H1 (cell line): ENCODE measurements at regions not wholly inside any gene's neighbourhood (a gene's known extent, or its start where the extent isn't known, plus 50 kb on each side); places are given as distances from the start of the nearest gene placed in this dataset.

Experiments
- CTCF ChIA-PET: fragments of 300-600 bp; sonication (Branson Sonifier 250); formaldehyde crosslinking; loops from one replicate; lab custom pipeline; 2021; ENCODE audit not compliant: partially characterized antibody; lab: Charles Lee
- POLR2A ChIA-PET: fragments of 300-600 bp; sonication (Branson Sonifier 250); formaldehyde crosslinking; loops from one replicate; lab custom pipeline; 2021; ENCODE audit warnings: inconsistent platforms; ENCODE audit not compliant: partially characterized antibody; lab: Charles Lee
- DNase-seq, 2 experiments: peaks; one replicate each; pipeline versions ENCODE4 v3.0.0 to v3.0.0-alpha.2; 2010 to 2022; ENCODE audit warnings: low spot score in 2 of 2, low read depth in 1 of 2, mixed read lengths in 1 of 2
- FAIRE-seq: peaks from 2 replicates; lab custom pipeline; 2011; peaks lifted over from hg19 to GRCh38; lab: Jason Lieb, UNC
- H2AFZ ChIP-seq: 2 replicates; pipeline ENCODE4 v1.8.1; 2012; ENCODE audit warnings: low read length, inconsistent platforms
- H2AK5ac ChIP-seq: 2 replicates; pipeline ENCODE4 v1.6.1; 2013; ENCODE audit warnings: low read depth, low read length
- H2BK120ac ChIP-seq: replicated peaks from 2 replicates; pipeline ENCODE3; 2013; ENCODE audit warnings: low read depth, low read length, inconsistent platforms
- H2BK12ac ChIP-seq: 2 replicates; pipeline ENCODE4 v1.6.1; 2013; ENCODE audit warnings: low read depth, low read length
- H2BK15ac ChIP-seq: 2 replicates; pipeline ENCODE4 v1.6.1; 2013; ENCODE audit warnings: low read length
- H2BK20ac ChIP-seq: 2 replicates; pipeline ENCODE4 v1.6.1; 2013; ENCODE audit warnings: low read length
- H2BK5ac ChIP-seq: 2 replicates; pipeline ENCODE4 v1.6.1; 2013; ENCODE audit warnings: low read depth, low read length
- H3K14ac ChIP-seq: 2 replicates; pipeline ENCODE4 v1.6.1; 2013; ENCODE audit warnings: inconsistent platforms; ENCODE audit not compliant: insufficient read length
- H3K18ac ChIP-seq: 2 replicates; pipeline ENCODE4 v1.6.1; 2013; ENCODE audit warnings: low read length; ENCODE audit errors: extremely low read depth
- H3K23ac ChIP-seq: 2 replicates; pipeline ENCODE4 v1.6.1; 2013; ENCODE audit warnings: inconsistent platforms; ENCODE audit not compliant: insufficient read length
- H3K23me2 ChIP-seq: 2 replicates; pipeline ENCODE4 v1.6.1; 2013; ENCODE audit warnings: low read depth, low read length
- H3K27ac ChIP-seq: 2 replicates; pipeline ENCODE4 v1.6.1; 2011; ENCODE audit warnings: low read depth, low read length, inconsistent platforms
- H3K27me3 ChIP-seq, 4 experiments: replicated peaks in 1 of 4; 1 replicate in 1 of 4; 2 replicates in 3 of 4; pipeline versions ENCODE4 v1.6.1 to v1.8.1; 2011 to 2013; ENCODE audit warnings: low read length in 3 of 4, mild to moderate bottlenecking in 3 of 4, inconsistent platforms in 2 of 4, mixed read lengths in 2 of 4, moderate library complexity in 1 of 4; ENCODE audit not compliant: control insufficient read depth in 3 of 4, insufficient read depth in 3 of 4; ENCODE audit errors: extremely low read depth in 1 of 4
- H3K36me3 ChIP-seq, 4 experiments: 2 replicates each; pipeline versions ENCODE4 v1.6.1 to v1.8.1; 2011 to 2013; ENCODE audit warnings: mild to moderate bottlenecking in 4 of 4, low read length in 3 of 4, moderate library complexity in 2 of 4, control low read depth in 1 of 4, inconsistent platforms in 1 of 4; ENCODE audit not compliant: insufficient read depth in 4 of 4, control insufficient read depth in 2 of 4
- H3K4ac ChIP-seq: replicated peaks from 2 replicates; pipeline ENCODE3; 2013; ENCODE audit warnings: low read length, low read depth, mixed read lengths, inconsistent platforms; ENCODE audit not compliant: insufficient read length
- H3K4me1 ChIP-seq, 4 experiments: replicated peaks in 1 of 4; 1 replicate in 1 of 4; 2 replicates in 3 of 4; pipeline versions ENCODE4 v1.6.1 to v1.8.1; 2011 to 2013; ENCODE audit warnings: low read length in 3 of 4, inconsistent platforms in 2 of 4, mixed read lengths in 1 of 4; ENCODE audit not compliant: insufficient read depth in 4 of 4, control insufficient read depth in 3 of 4
- H3K4me2 ChIP-seq, 2 experiments: 2 replicates each; pipeline versions ENCODE4 v1.6.1 to v1.8.1; 2011 to 2013; ENCODE audit warnings: low read depth in 2 of 2, low read length in 2 of 2, control low read depth in 1 of 2, inconsistent platforms in 1 of 2, mild to moderate bottlenecking in 1 of 2; ENCODE audit not compliant: insufficient read depth in 1 of 2
- H3K4me3 ChIP-seq, 4 experiments: fragments of 200-600, 300-600 bp in 1 of 4; sonication (generic), shearing (Covaris generic), sonication (Bioruptor Twin) in 1 of 4; 2 replicates each; pipeline versions ENCODE4 v1.5.1 to v1.8.1; 2011 to 2016; ENCODE audit warnings: low read length in 4 of 4, low read depth in 3 of 4, control low read depth in 2 of 4, inconsistent platforms in 2 of 4, mild to moderate bottlenecking in 2 of 4, mixed read lengths in 1 of 4, moderate library complexity in 1 of 4; ENCODE audit not compliant: insufficient read depth in 2 of 4; ENCODE audit errors: extremely low read depth in 1 of 4
- H3K56ac ChIP-seq: replicated peaks from 2 replicates; pipeline ENCODE3; 2013; ENCODE audit warnings: low read depth, mild to moderate bottlenecking, mixed read lengths, low read length, inconsistent platforms; ENCODE audit not compliant: insufficient read length
- H3K79me1 ChIP-seq: 2 replicates; pipeline ENCODE4 v1.6.1; 2013; ENCODE audit warnings: low read depth, low read length, control low read depth
- H3K79me2 ChIP-seq, 2 experiments: 2 replicates each; pipeline versions ENCODE4 v1.6.1 to v1.8.1; 2012 to 2013; ENCODE audit warnings: low read length in 2 of 2, mild to moderate bottlenecking in 2 of 2, inconsistent platforms in 1 of 2; ENCODE audit not compliant: insufficient read depth in 2 of 2, control insufficient read depth in 1 of 2
- H3K9ac ChIP-seq, 4 experiments: replicated peaks in 1 of 4; 1 replicate in 1 of 4; 2 replicates in 3 of 4; pipeline versions ENCODE4 v1.6.1 to v1.8.1; 2011 to 2013; ENCODE audit warnings: low read depth in 3 of 4, low read length in 3 of 4, control low read depth in 2 of 4, mild to moderate bottlenecking in 2 of 4, moderate library complexity in 2 of 4, inconsistent platforms in 1 of 4; ENCODE audit errors: extremely low read depth in 1 of 4
- H3K9me3 ChIP-seq, 2 experiments: 2 replicates each; pipeline versions ENCODE4 v1.6.1 to v1.8.1; 2012 to 2013; ENCODE audit warnings: mild to moderate bottlenecking in 2 of 2, moderate library complexity in 2 of 2, control low read depth in 1 of 2, inconsistent platforms in 1 of 2, low read depth in 1 of 2, low read length in 1 of 2, mixed read lengths in 1 of 2; ENCODE audit not compliant: insufficient read depth in 2 of 2
- H4K20me1 ChIP-seq, 2 experiments: replicated peaks in 1 of 2; 2 replicates each; pipeline versions ENCODE3 to v1.8.1; 2011 to 2013; ENCODE audit warnings: inconsistent platforms in 2 of 2, low read length in 2 of 2, mild to moderate bottlenecking in 1 of 2; ENCODE audit not compliant: insufficient read depth in 2 of 2, control insufficient read depth in 1 of 2
- H4K5ac ChIP-seq: 2 replicates; pipeline ENCODE4 v1.6.1; 2013; ENCODE audit warnings: low read length, low read depth, mixed read lengths, inconsistent platforms; ENCODE audit not compliant: insufficient read length
- H4K8ac ChIP-seq: 2 replicates; pipeline ENCODE4 v1.8.0; 2013; ENCODE audit warnings: mild to moderate bottlenecking, moderate library complexity, low read length, inconsistent platforms; ENCODE audit not compliant: insufficient read depth; ENCODE audit errors: extremely low read depth
- H4K91ac ChIP-seq: replicated peaks from 2 replicates; pipeline ENCODE3; 2013; ENCODE audit warnings: low read length, mixed read lengths, inconsistent platforms; ENCODE audit not compliant: insufficient read length
- MAX ChIP-seq: IDR thresholded peaks from 2 replicates; pipeline ENCODE4 v1.6.1; 2012; ENCODE audit warnings: inconsistent platforms
- NRF1 ChIP-seq: IDR thresholded peaks from 2 replicates; pipeline ENCODE4 v1.6.1; 2011; ENCODE audit warnings: mild to moderate bottlenecking, low read depth, low read length, improper control_type of control experiment
- POLR2AphosphoS5 ChIP-seq: IDR thresholded peaks from 2 replicates; pipeline ENCODE4 v1.6.1; 2011; ENCODE audit warnings: low read depth, low read length
- POU5F1 ChIP-seq: IDR thresholded peaks from 2 replicates; pipeline ENCODE4 v1.6.1; 2011; ENCODE audit warnings: low read depth, mild to moderate bottlenecking, low read length, moderate library complexity
- SP1 ChIP-seq: IDR thresholded peaks from 2 replicates; pipeline ENCODE4 v1.6.1; 2011; ENCODE audit warnings: low read depth, low read length
- ZNF274 ChIP-seq: IDR thresholded peaks from 2 replicates; pipeline ENCODE4 v1.7.0; 2012; ENCODE audit warnings: low read length, borderline replicate concordance; ENCODE audit errors: extremely low read depth
- WGBS, 2 experiments: shearing (Covaris generic) in 1 of 2; methylation state at CpG; one replicate each; pipeline versions ENCODE4 v1.1.6 to v1.1.7; 2013 to 2015; ENCODE audit warnings: low lambda C conversion rate in 2 of 2, mixed read lengths in 2 of 2, inconsistent platforms in 1 of 2, low coverage in 1 of 2, missing lambda C conversion rate in 1 of 2; ENCODE audit not compliant: insufficient replicate concordance in 2 of 2, insufficient coverage in 1 of 2, insufficient read length in 1 of 2; ENCODE audit errors: extremely low coverage in 1 of 2, missing lambda C conversion rate in 1 of 2; 5-methylcytosine and 5-hydroxymethylcytosine counted together

GRCh38 chr3:34109846-34110245, 311.4 kb downstream of the PDCD6IP start:
- Histone ChIP-seq H2BK12ac (no peak overlapping the region), H4K91ac (no peak overlapping the region), H3K79me1 (no peaks in the 10 kb centered on the region), H3K14ac (no peak overlapping the region), H3K4me1 (no peaks in the 10 kb centered on the region)
- FAIRE-seq (no peak), DNase-seq (no peak)
- TF ChIP-seq ZNF274, result no peak
- TF ChIP-seq NRF1, result no peak
- no peak for TF ChIP-seq POU5F1
- TF ChIP-seq SP1, result no peak
- TF ChIP-seq MAX, result no peak
- TF ChIP-seq POLR2AphosphoS5, result no peak
- TF ChIP-seq, all 59 proteins: peak for 0
- no peak overlapping the region for H3K56ac ChIP-seq
- H3K9ac ChIP-seq, result no peak overlapping the region
- H2BK120ac ChIP-seq, result no peak overlapping the region
- no peak overlapping the region for H3K18ac ChIP-seq
- H4K20me1 ChIP-seq, result no peaks in the 10 kb centered on the region
- H2BK5ac ChIP-seq, result no peak overlapping the region
- H3K23me2 ChIP-seq, result no peaks in the 10 kb centered on the region
- no peak overlapping the region for H4K8ac ChIP-seq
- H3K27ac ChIP-seq, result no peak overlapping the region
- H3K27me3 ChIP-seq, result no peaks in the 10 kb centered on the region
- ChIA-PET POLR2A (no interaction called here), CTCF (interaction anchor here (0.8 to 2.2 kb wide), 6 partner anchors 9 to 402 kb away, joined by 3 to 7 read pairs (median 4); no protein-coding TSS in a partner anchor)
- no peak overlapping the region for H3K4me2 ChIP-seq
- no peaks in the 10 kb centered on the region for H3K9me3 ChIP-seq
- H2AFZ ChIP-seq, result no peak overlapping the region
- no peak overlapping the region for H2BK15ac ChIP-seq
- 85% methylated on average over 2 of the region's 2 CpGs; no CpG with 5 or more reads in 1 of the 2 experiments for WGBS, 2 experiments
- H2BK20ac ChIP-seq, result no peak overlapping the region
- H4K5ac ChIP-seq, result no peak overlapping the region
- H3K23ac ChIP-seq, result no peak overlapping the region
- no peak overlapping the region for H3K4ac ChIP-seq
- H3K36me3 ChIP-seq, result no peaks in the 10 kb centered on the region
- no peak overlapping the region for H2AK5ac ChIP-seq
- no peak overlapping the region for H3K4me3 ChIP-seq
- no peaks in the 10 kb centered on the region for H3K79me2 ChIP-seq
